ENCODE measurements at regions not wholly inside any gene's neighbourhood (a gene's known extent, or its start where the extent isn't known, plus 50 kb on each side); places are given as distances from the start of the nearest gene placed in this dataset.
"Not testable (repeated sequence)": the region's sequence is repeated elsewhere in the genome, so short reads cannot be mapped to it uniquely, and the experiment has no call there.

- no peak for DNase-seq (ENCODE audit: low read depth, low spot score)
These were observed 188.6 kb upstream of the TBL1XR1 start for GRCh38 chr3:177385831-177386301.

GRCh38 chr3:177388209-177388608, 190.9 kb upstream of the TBL1XR1 start:
- no peak for DNase-seq (ENCODE audit: low read depth, low spot score)

- DNase-seq (ENCODE audit: low read depth, low spot score), result not testable (repeated sequence)
These were observed 197.1 kb upstream of the TBL1XR1 start for GRCh38 chr3:177394231-177395024.

GRCh38 chr3:177396733-177397132, 199.5 kb upstream of the TBL1XR1 start:
- no peak for DNase-seq (ENCODE audit: low read depth, low spot score)

GRCh38 chr3:177401375-177401774, 204.1 kb upstream of the TBL1XR1 start:
- DNase-seq (ENCODE audit: low read depth, low spot score), result no peak

GRCh38 chr3:177402533-177402932, 205.3 kb upstream of the TBL1XR1 start:
- DNase-seq (ENCODE audit: low read depth, low spot score), result no peak

GRCh38 chr3:177405191-177405672, 207.9 kb upstream of the TBL1XR1 start:
- DNase-seq (ENCODE audit: low read depth, low spot score), result no peak

GRCh38 chr3:177410730-177411129, 213.4 kb upstream of the TBL1XR1 start:
- DNase-seq (ENCODE audit: low read depth, low spot score), result no peak

- DNase-seq (ENCODE audit: low read depth, low spot score), result no peak
These were observed 213.9 kb upstream of the TBL1XR1 start for GRCh38 chr3:177411201-177411600.

- not testable (repeated sequence) for DNase-seq (ENCODE audit: low read depth, low spot score)
These were observed 215.4 kb upstream of the TBL1XR1 start for GRCh38 chr3:177412677-177413170.

GRCh38 chr3:177414093-177414492, 216.8 kb upstream of the TBL1XR1 start:
- DNase-seq (ENCODE audit: low read depth, low spot score), result no peak

GRCh38 chr3:177418787-177419186, 221.5 kb upstream of the TBL1XR1 start:
- no peak for DNase-seq (ENCODE audit: low read depth, low spot score)

- no peak for DNase-seq (ENCODE audit: low read depth, low spot score)
These were observed 222.8 kb upstream of the TBL1XR1 start for GRCh38 chr3:177419904-177420601.

GRCh38 chr3:177420651-177421480, 223.6 kb upstream of the TBL1XR1 start:
- no peak for DNase-seq (ENCODE audit: low read depth, low spot score)

- DNase-seq (ENCODE audit: low read depth, low spot score), result no peak
These were observed 224.2 kb upstream of the TBL1XR1 start for GRCh38 chr3:177421481-177421785.

GRCh38 chr3:177424521-177424920, 227.2 kb upstream of the TBL1XR1 start:
- DNase-seq (ENCODE audit: low read depth, low spot score), result no peak

GRCh38 chr3:177425042-177425441, 227.8 kb upstream of the TBL1XR1 start:
- DNase-seq (ENCODE audit: low read depth, low spot score), result no peak

GRCh38 chr3:177426106-177426877, 229.0 kb upstream of the TBL1XR1 start:
- no peak for DNase-seq (ENCODE audit: low read depth, low spot score)

GRCh38 chr3:177426878-177427495, 229.7 kb upstream of the TBL1XR1 start:
- no peak for DNase-seq (ENCODE audit: low read depth, low spot score)

GRCh38 chr3:177427540-177427939, 230.3 kb upstream of the TBL1XR1 start:
- DNase-seq (ENCODE audit: low read depth, low spot score), result no peak

GRCh38 chr3:177429079-177429478, 231.8 kb upstream of the TBL1XR1 start:
- DNase-seq (ENCODE audit: low read depth, low spot score), result no peak

Data from smooth muscle cell of the brain vasculature (primary cell).